Heart left ventricle (tissue), 13 donors: ENCODE measurements at regions not wholly inside any gene's neighbourhood (a gene's known extent, or its start where the extent isn't known, plus 50 kb on each side); places are given as distances from the start of the nearest gene placed in this dataset.

Experiments
- CTCF ChIP-seq, 12 donors: fragments of 200-600 bp; sonication (generic) in 4 of 12; IDR thresholded peaks; one replicate each; pipeline versions ENCODE4 v1.5.0 to v1.8.0; 2018 to 2022; ENCODE audit warnings: antibody characterized with exemption in 12 of 12, mild to moderate bottlenecking in 5 of 12
- POLR2A ChIP-seq, 2 donors: fragments of 450-650 bp; IDR thresholded peaks; one replicate each; pipeline ENCODE4 v1.6.1; 2017; ENCODE audit warnings: antibody characterized with exemption in 2 of 2, mild to moderate bottlenecking in 2 of 2, moderate library complexity in 2 of 2
- donor health status: ischemic (EF 13 %, LVEDD 7.1; RV severe dilation, severe dysfunction).
- donor health status: DM: no; HTN: yes; CAD: no.
- donor health status: DM: no; HTN: no; CAD: no.
- donor health status: ischemic (EF 25% LVEDD 6.9; RV normal size, moderate dysfunction).
- donor health status: ischemic (EF 25% LVEDD 5.7; RV mildly dilated, moderate dysfunction).
- donor health status: ischemic (EF 35%, LVEDD 5.7; RV mildly dilated, moderate dysfunction).
- donor health status: nonischemic (EF 11% LVEDD 7.7; RV severe dilation, severe dysfunction).
- donor health status: DM: yes; HTN: yes; CAD: no.
- donor health status: PGD.
- donor health status: ischemic (EF 29% LVEDD 5.4; RV normal size, mild dysfunction).
- donor health status: nonischemic (EF 23%, LVEDD 6.1; RV moderate dilation, normal function).

- no peak for TF ChIP-seq CTCF (IDR thresholded peaks at IDR 0.05)
- no peak for TF ChIP-seq POLR2A (IDR thresholded peaks at IDR 0.05)
Observed at GRCh38 chr13:82062772-82063171, 1721.8 kb upstream of the SPRY2 start.
